Fibroblast of mammary gland (primary cell): ENCODE measurements at regions not wholly inside any gene's neighbourhood (a gene's known extent, or its start where the extent isn't known, plus 50 kb on each side); places are given as distances from the start of the nearest gene placed in this dataset.

ENCODE experiments used
- DNase-seq: peaks from one replicate; pipeline ENCODE4 v3.0.0-alpha.2; 2010; ENCODE audit warnings: low read depth
- H3K4me3 ChIP-seq: 2 replicates; pipeline ENCODE4 v1.5.1; 2011; ENCODE audit warnings: low read depth, mild to moderate bottlenecking, low read length, moderate library complexity; ENCODE audit not compliant: control insufficient read depth
- CTCF ChIP-seq: conservative IDR thresholded peaks from 2 replicates; pipeline ENCODE4 v1.5.1; 2011; ENCODE audit warnings: low read depth, low read length, inconsistent platforms; ENCODE audit not compliant: control insufficient read depth, insufficient read depth

- no peak overlapping the region for H3K4me3 ChIP-seq
- no peak for DNase-seq
- no peak for TF ChIP-seq CTCF
These were observed 1777.5 kb downstream of the BRINP3 start for GRCh38 chr1:188700116-188700515.

GRCh38 chr1:188706742-188707141 lies 1770.9 kb downstream of the BRINP3 start:
- no peak overlapping the region for H3K4me3 ChIP-seq
- no peak for DNase-seq
- TF ChIP-seq CTCF = no peak

GRCh38 chr1:188708795-188709535 lies 1768.7 kb downstream of the BRINP3 start:
- no peak overlapping the region for H3K4me3 ChIP-seq
- TF ChIP-seq CTCF = no peak
- DNase-seq = no peak

- DNase-seq = no peak
- TF ChIP-seq CTCF = no peak
- no peak overlapping the region for H3K4me3 ChIP-seq
These were observed 1762.1 kb downstream of the BRINP3 start for GRCh38 chr1:188715566-188715965.

- TF ChIP-seq CTCF = no peak
- no peak for DNase-seq
These were observed 1757.9 kb downstream of the BRINP3 start for GRCh38 chr1:188719735-188720134.

GRCh38 chr1:188723332-188724020 lies 1754.2 kb downstream of the BRINP3 start:
- H3K4me3 ChIP-seq = no peak overlapping the region
- no peak for TF ChIP-seq CTCF
- no peak for DNase-seq

More at GRCh38 chr1:188719735-188720134, 1757.9 kb downstream of the BRINP3 start:
- H3K4me3 ChIP-seq = no peak overlapping the region
